Kidney (tissue), 13 donors: ENCODE measurements at regions not wholly inside any gene's neighbourhood (a gene's known extent, or its start where the extent isn't known, plus 50 kb on each side); places are given as distances from the start of the nearest gene placed in this dataset.

Source experiments
- DNase-seq, 5 donors: peaks; one replicate each; pipeline ENCODE4 v3.0.0-alpha.2; 2013 to 2020
- FAIRE-seq: peaks from 2 replicates; lab custom pipeline; 2012; peaks lifted over from hg19 to GRCh38; lab: Jason Lieb, UNC
- H3K27ac ChIP-seq, 2 donors: one replicate each; pipeline ENCODE4 v1.7.0; 2013; ENCODE audit warnings: low read depth in 2 of 2, low read length in 2 of 2, inconsistent platforms in 1 of 2
- H3K27me3 ChIP-seq: one replicate; pipeline ENCODE4 v1.7.1; 2013; ENCODE audit warnings: low read length, inconsistent platforms; ENCODE audit not compliant: control insufficient read depth, insufficient read depth
- H3K36me3 ChIP-seq, 3 donors: one replicate each; pipeline versions ENCODE4 v1.7.0 to v1.7.1; 2013; ENCODE audit warnings: low read length in 3 of 3, control low read depth in 1 of 3, inconsistent platforms in 1 of 3; ENCODE audit not compliant: insufficient read depth in 3 of 3, control insufficient read depth in 2 of 3
- H3K4me1 ChIP-seq, 3 donors: one replicate each; pipeline versions ENCODE4 v1.7.0 to v1.7.1; 2013; ENCODE audit warnings: low read length in 3 of 3, inconsistent platforms in 1 of 3, low read depth in 1 of 3; ENCODE audit not compliant: control insufficient read depth in 2 of 3, insufficient read depth in 2 of 3
- H3K4me3 ChIP-seq, 3 donors: one replicate each; pipeline versions ENCODE4 v1.7.0 to v1.8.1; 2013; ENCODE audit warnings: low read length in 3 of 3, control low read depth in 1 of 3, inconsistent platforms in 1 of 3
- H3K9ac ChIP-seq, 3 donors: one replicate each; pipeline versions ENCODE4 v1.7.0 to v1.7.1; 2013; ENCODE audit warnings: low read length in 3 of 3, control low read depth in 1 of 3, inconsistent platforms in 1 of 3
- H3K9me3 ChIP-seq, 3 donors: one replicate each; pipeline versions ENCODE4 v1.7.0 to v1.7.1; 2013; ENCODE audit warnings: low read length in 3 of 3, control low read depth in 1 of 3, inconsistent platforms in 1 of 3; ENCODE audit not compliant: control insufficient read depth in 2 of 3, insufficient read depth in 1 of 3
- CTCF ChIP-seq: IDR thresholded peaks from 3 replicates; pipeline ENCODE4 v1.5.1; 2012; ENCODE audit warnings: mild to moderate bottlenecking, moderate library complexity, borderline replicate concordance; ENCODE audit not compliant: insufficient read depth; ENCODE audit errors: extremely low read depth
- intact Hi-C: fragments of 100-400 bp; cut with DNase I; formaldehyde crosslinking; loops from one replicate; pipeline ENCODE4 v1.11.1; 2022
- donor health status: control.
- donor health status: control.
- donor health status: control.
- donor health status: control.
- donor health status: control.
- donor health status: DM: yes; HTN: yes; CAD: no.
- donor health status: Normal renal cell carcinoma (clear cell type).

- no peaks in the 10 kb centered on the region for H3K27me3 ChIP-seq
- no peak overlapping the region for H3K9ac ChIP-seq
- H3K4me1 ChIP-seq, result no peaks in the 10 kb centered on the region
- no peaks in the 10 kb centered on the region for H3K36me3 ChIP-seq
- intact Hi-C loops, result no loop called here
- no peak overlapping the region for H3K27ac ChIP-seq
- DNase-seq (no peak), FAIRE-seq (no peak)
- H3K4me3 ChIP-seq, result no peak overlapping the region
- no peaks in the 10 kb centered on the region for H3K9me3 ChIP-seq
- no peak for TF ChIP-seq CTCF
These were observed 432.8 kb upstream of the CDH5 start for GRCh38 chr16:65933703-65934102.

GRCh38 chr16:65932350-65933072, 434.0 kb upstream of the CDH5 start:
- Histone ChIP-seq H3K27ac (no peak overlapping the region), H3K27me3 (no peaks in the 10 kb centered on the region), H3K9ac (no peak overlapping the region), H3K36me3 (no peaks in the 10 kb centered on the region), H3K4me1 (no peaks in the 10 kb centered on the region), H3K4me3 (no peak overlapping the region), H3K9me3 (no peaks in the 10 kb centered on the region)
- no peak for DNase-seq
- intact Hi-C loops, result no loop called here
- TF ChIP-seq CTCF, result no peak
- FAIRE-seq, result no peak

- intact Hi-C loops, result no loop called here
- TF ChIP-seq CTCF, result no peak
- Histone ChIP-seq H3K9me3 (no peaks in the 10 kb centered on the region), H3K27ac (no peak overlapping the region), H3K4me3 (no peak overlapping the region), H3K27me3 (no peaks in the 10 kb centered on the region), H3K9ac (no peak overlapping the region), H3K4me1 (no peaks in the 10 kb centered on the region), H3K36me3 (no peaks in the 10 kb centered on the region)
- no peak for FAIRE-seq
- no peak for DNase-seq
These were observed 443.6 kb upstream of the CDH5 start for GRCh38 chr16:65922923-65923322.

- intact Hi-C loops, result no loop called here
- no peak overlapping the region for H3K9ac ChIP-seq
- FAIRE-seq (no peak), DNase-seq (no peak)
- no peaks in the 10 kb centered on the region for H3K9me3 ChIP-seq
- no peak overlapping the region for H3K4me3 ChIP-seq
- no peak for TF ChIP-seq CTCF
- no peaks in the 10 kb centered on the region for H3K4me1 ChIP-seq
- H3K27ac ChIP-seq, result no peak overlapping the region
- no peaks in the 10 kb centered on the region for H3K36me3 ChIP-seq
- no peaks in the 10 kb centered on the region for H3K27me3 ChIP-seq
These were observed 446.5 kb upstream of the CDH5 start for GRCh38 chr16:65919986-65920376.
